NCI-H2081 (cell line): ENCODE measurements at regions not wholly inside any gene's neighbourhood (a gene's known extent, or its start where the extent isn't known, plus 50 kb on each side); places are given as distances from the start of the nearest gene placed in this dataset.

ENCODE experiments used
- DNase-seq, 2 experiments: peaks; one replicate each; lab custom pipeline; 2025; lab: John Stamatoyannopoulos, UW

DNA sequence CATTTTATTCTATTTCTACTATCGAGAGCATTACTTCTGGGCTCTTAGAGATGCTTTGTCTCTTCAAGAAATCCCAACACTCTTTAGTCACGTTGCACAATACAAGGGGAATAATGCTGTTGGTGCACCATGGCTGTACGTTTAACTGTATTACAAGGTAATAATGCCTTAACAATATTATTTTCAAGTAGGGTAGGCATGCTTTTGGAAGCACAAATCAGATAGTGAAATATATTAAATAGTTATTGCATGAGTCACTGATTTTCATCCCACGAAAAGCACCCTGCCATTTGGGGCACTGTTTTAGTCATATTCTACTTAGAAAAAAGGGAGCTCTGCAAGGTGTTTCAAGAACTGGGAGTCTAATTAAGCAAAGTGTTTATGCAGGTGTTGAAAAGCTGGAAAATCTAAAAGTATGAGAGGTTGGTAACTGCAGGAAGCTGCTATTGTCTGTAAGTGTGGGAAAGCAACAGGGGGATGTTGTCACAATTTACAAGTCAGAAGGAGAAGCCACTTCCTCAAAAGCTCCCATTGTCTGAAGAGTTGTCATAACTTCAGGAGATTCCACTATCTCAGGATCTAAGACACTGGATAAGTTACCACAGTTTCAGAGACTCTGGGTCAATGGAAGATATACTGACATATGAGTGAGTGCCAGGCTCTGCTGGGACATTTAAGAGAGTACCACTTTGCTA, 218.2 kb downstream of the JRKL start:
- DNase-seq, result no peak

DNA sequence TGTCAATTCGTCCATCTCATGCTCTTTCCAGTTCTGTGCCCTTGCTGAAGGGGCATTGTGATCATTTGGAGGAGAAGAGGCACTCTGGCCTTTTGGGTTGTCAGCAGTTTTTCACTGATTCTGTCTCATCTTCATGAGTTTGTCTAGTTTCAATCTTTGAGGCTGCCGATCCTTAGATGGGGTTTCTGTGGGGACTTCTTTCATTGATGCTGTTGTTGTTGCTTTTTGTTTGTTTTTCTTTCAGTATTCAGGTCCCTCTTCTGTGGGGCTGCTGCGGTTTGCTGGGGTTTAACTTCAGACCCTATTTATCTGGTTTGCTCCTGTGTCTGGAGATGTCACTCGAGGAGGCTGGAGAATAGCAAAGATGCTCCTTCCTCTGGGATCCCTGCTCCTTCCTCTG, 224.3 kb downstream of the JRKL start:
- DNase-seq, result no peak

DNA sequence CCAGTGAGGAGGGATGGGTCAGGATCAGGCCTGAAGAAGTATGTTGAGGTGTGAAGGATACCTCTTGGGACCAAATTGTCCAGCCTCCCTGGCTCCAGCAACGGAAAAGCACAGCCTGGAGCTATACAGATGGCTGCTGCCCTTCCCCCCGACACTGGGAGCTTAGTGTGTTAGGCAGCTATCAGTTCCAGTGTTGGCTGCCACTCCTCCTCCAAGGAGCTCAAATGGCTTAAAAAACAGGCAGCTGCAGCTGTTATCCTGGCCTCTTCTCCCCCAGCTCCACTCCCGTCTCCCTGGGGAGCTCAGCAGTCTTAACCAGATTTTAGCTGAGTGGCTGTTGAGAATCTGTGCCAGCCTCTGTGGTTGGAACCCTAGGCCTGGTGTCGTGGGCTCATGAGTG, 225.0 kb downstream of the JRKL start:
- no peak for DNase-seq

DNA sequence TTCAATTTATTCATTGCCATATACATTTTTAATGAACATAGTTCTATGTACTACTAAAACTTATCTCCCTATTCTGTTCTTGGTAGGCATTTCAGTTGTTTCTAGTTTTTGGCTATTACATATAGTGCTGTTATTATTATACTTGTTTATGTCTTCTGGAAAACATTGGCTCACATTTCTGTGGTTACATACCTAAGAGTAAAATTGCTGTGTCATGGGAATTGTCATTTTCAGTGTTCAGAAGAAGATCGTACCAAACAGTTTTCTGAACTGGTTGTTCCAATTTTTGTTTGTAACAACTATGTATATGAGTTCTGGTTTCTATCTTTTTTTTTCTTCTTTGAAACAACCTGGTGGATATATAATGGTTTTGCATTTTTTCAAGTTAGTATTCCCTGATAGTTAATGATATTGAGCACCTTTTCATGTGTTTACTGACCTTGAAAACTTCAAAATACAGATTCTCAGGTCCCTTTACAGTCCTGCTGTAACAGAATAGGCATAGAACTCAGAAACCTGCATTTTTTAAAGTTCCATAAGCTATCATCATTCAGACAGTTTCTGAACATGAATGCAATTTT, 230.7 kb downstream of the JRKL start:
- no peak for DNase-seq

DNA sequence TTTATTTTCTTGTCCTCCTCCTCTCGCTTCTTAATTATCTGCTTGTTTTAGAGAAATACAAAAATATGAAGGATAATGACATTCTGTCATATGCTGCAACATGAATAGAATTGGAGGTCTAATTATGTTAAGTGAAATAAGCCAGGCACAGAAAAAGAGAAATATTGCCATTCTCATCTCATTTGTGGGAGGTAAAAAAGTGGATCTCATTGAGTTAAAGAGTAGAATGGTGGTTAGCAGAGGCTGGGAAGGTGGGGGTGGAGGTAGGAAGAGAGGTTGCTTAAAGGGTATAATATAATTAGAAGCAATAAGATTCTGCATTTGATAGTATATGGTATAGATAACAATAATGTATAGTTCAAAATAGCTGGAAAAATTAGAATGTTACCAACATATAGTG, 231.3 kb downstream of the JRKL start:
- no peak for DNase-seq

DNA sequence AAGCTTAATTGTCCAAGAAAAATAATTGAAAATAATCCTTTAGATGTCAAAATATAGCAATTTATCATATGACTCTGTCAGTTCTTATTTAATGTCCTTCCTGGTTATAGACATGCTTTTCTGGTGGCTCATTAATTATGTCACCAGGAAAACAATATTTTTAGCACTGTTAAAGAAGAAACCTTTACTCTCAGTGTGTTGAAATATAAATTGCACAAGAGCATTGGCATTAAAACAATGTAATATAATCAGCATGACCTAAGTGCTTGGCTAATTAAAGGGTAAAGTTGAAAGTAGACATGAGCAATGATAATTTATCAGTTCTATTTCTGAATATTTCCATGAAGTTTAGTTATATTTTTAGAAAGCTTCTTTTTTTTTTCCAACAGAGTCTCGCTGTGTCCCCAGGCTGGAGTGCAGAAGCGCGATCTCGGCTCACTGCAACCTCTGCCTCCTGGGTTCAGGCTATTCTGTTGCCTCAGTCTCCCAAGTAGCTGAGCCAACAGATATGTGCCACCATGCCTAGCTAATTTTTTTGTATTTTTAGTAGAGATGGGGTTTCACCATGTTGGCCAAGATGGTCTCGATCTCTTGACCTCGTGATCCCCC, 232.3 kb downstream of the JRKL start:
- no peak for DNase-seq

DNA sequence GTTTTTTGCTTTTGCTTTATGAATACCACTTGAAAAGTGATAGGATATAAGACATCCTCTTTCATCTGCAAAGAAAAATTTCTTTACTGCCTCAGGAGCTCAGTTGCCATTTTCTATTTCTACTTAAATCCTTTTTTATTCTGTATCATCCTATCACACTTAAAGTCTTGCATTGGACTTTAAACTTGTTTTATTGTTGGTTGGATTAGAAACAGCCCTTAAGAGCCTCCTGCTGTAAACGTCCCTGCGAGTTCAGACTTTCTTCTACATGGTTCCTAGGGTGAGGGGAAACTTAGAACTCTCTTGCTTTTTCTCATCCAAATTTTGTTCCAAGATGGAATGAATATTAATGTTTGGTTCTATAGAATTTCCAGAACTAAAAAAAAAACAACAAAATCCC, 234.3 kb downstream of the JRKL start:
- no peak for DNase-seq

DNA sequence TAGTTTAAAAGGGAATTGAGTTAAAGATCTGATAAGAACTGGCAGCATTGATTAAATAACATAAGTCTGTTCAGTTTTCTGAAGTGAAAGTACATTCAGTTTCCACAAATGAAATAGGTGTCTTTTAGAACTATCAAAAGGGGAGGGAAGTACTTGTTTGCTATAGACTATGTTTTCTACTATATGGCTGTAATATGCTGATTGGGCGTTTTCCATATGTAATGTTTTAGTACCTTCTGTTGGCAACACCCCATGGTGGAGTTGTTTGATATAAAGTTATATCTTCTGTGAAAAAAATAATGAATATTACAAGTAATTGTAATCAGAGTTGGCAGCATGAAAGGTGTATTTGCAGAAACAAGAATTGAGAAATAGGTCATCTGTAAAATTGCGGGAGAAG, 237.6 kb downstream of the JRKL start:
- DNase-seq, result no peak

DNA sequence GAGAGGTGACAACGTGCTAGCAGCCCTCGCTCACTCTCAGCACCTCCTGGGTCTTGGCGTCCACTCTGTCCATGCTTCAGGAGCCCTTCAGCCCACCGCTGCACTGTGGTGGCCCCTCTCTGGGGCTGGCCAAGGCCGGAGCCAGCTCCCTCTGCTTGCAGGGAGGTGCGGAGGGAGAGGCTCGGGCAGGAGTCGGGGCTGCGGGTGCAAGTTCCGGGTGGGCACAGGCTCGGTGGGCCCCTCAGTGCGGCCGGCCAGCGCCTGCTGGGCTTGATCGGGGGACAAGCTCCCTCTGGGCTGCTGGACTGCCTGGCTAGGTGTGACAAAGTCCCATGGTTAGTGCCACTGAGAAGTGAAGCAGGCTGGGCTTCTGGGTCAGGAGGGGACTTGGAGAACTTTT, 245.8 kb downstream of the JRKL start:
- no peak for DNase-seq

DNA sequence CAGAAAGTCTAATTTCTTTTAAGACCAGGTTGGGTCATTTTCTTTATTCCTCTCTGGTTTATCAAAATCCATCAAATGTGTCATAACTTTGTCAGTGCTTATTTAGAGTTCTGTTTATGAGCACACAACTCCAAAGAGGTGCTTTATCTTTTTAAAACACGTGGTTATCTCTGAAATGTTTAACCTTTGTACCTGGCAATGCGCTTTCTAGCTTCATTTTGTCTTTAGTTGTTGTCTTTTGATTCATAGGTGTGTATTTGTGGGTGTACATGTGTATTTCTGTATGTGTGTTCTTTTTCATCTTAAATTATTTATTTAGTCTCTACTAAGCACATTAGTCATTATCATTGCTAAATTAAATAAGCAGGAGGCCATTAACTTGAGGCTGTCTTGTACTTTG, 251.4 kb downstream of the JRKL start:
- no peak for DNase-seq

DNA sequence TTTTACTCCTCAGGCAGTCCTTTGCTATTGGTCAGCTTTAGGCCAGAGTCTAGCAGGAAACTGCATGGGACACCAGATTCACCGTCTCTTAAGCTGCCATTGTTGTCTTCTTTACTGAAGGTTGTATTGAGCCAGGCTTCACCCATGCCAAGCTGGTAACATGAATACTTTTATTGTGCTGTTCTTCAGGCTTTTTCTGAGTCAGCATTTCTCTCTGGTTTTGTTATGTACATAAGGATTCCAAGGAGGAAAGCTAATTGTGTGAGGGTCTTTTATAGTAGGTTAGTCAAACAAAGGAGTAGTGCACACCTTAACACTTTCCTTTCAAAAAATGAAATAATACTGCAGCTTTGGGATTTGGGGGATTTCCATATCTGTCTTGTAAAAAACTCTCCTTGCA, 252.8 kb downstream of the JRKL start:
- no peak for DNase-seq

DNA sequence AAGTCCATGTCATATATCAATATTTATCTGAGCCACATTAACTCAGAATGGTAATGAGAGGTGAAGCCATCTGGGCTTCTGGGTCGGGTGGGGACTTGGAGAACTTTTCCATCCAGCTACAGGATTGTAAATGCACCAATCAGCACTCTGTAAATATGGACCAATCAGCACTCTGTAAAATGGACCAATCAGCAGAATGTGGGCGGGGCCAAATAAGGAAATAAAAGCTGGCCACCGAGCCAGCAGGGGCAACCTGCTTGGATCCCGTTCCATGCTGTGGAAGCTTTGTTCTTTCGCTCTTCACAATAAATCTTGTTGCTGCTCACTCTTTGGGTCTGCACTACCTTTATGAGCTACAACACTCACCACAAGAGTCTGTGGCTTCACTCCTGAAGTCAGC, 253.4 kb downstream of the JRKL start:
- no peak for DNase-seq

DNA sequence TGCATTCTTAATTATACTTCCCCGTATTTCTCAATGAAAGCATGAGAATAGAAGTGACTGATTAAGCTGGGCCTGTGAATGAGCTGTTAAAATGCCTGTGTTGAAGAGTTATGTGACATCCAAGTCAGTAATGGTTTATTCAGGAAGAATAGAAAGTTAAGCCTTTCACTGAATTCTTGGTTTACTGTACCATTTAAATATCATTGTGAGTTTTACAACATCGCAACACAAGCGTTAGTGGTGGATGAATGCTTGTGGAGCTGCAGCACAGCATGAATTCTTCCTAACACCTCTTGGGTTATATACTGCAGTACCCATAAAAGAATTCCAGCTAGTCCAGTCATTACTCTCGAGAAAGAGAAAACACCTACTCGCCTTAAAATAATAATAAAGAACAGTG, 257.8 kb downstream of the JRKL start:
- DNase-seq, result no peak

DNA sequence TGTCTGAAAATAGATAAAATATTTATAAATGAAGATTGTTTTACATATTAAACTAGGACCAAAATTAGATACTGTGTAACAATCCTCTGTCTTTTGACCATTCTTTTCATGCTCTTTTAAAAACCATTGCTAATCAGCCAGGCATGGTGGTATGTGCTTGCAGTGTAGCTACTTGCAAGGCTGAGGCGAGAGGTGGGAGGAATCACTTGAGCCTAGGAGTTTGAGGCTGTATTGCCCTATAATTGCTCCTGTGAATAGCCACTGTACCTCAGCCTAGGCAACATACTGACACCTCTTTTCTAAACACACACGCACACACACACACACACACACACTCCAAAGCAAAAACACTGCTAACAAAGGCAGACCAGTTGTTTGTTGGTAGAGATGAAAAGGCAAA, 259.2 kb downstream of the JRKL start:
- DNase-seq, result no peak

DNA sequence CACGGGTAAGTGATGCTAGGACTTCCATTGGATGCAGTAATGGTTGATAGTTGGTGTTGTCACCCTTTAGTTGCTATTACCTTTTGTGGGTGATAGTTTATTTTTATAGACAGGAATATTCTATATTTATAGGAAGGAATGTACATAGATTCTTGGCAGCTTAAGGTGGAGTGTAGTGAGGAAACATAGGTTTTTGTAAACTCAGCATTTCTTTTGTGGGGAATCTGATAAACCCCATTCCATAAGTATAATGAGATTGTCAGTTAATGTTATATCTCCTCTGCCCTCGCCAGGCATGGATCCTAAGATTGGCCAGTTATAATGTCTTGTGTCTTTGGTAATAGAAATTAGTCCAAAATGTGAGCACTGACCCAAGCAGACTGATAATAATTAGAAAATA, 262.7 kb downstream of the JRKL start:
- DNase-seq, result no peak

DNA sequence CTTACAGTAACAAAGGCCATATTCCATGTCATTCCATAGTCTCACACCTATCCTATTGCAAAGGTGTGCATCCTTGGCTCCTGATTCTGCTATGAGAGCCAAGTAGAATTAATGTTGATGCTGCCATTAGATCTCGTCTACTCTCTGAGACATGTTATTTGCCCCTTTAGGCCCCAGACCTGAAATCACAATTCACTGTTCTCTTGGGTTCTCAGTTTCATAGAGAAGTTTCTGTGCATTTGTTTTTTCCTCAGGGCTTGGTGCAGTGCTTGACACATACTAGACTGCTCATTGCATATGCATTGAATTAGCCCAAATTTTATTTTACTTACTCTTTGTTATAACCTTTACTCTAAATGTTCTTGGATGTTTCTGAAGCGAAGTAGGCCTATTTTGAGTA, 265.7 kb downstream of the JRKL start:
- no peak for DNase-seq

DNA sequence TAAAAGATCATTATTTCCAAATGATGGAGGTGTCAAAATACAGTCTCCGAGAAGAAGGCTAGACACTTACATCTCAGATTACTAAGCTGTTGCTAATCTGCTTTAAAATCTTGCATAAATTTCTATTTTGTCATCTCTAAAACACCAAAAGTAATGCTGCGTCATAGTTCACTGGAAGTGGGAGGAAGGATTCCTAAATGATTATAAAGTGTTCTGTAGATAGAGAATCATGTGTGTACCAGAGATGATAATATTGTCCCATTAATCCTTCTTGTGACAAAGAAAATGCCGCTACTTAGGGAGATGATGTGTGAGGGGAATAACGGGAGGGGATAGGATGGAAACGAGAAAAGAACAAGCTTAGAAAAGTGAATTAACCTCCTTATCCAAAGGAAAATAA, 268.6 kb downstream of the JRKL start:
- no peak for DNase-seq

DNA sequence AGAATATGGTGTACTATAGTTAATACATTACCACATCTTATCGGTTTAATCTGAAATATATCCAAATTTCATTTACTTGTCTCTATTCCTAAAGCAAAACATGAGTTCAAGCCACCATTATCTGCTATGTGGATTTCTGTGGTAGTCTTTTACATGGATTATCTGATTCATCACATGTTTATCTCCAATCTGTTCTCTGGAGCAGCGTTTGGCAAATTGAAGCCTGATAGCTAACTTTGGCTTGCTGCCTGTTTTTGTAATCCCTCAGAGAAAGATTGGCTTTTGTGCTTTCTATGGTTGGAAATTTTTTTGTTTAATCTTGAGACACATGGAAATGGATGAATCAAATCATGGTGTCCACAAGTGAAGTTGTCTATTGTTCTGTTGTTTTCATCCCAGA, 274.3 kb downstream of the JRKL start:
- DNase-seq, result no peak

DNA sequence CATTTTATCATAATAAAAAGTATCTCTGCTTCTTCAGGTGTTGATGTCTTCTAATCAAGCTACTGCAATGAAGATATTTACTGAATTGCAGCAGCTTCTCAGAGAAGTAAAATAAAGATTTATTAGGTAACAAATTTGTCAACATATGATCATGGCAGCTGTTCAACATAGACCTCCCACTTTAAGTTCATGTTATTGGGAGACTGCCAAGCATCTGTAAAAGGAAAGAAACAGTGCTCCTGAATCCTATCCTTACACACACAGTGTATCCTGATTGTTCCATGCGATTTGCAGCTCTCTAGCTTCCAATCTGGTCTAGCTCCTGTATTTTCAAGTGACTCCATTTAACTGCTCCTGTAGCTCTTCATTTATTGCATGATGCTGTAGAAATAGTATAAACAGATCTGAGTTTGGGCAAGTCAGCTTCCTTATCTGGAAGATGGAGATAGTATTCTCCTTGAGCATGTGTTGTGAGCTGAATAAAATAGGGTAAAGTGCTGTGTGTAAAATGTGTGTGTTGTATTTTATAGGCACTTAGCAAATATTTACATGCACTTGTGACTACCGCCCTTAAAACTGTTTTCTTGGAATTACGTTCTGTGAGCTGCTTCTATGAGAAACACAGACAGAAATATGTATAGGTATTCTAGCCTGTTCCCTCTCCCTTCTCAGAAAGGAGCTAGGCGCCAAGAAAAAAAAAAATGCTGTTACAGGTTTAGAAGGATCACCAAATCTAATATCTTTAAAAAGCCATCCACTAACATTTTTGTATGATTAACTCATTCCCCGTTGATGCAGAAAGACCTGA, 290.6 kb downstream of the JRKL start:
- peak in 1 of 2 experiments; percentile 15 for DNase-seq

DNA sequence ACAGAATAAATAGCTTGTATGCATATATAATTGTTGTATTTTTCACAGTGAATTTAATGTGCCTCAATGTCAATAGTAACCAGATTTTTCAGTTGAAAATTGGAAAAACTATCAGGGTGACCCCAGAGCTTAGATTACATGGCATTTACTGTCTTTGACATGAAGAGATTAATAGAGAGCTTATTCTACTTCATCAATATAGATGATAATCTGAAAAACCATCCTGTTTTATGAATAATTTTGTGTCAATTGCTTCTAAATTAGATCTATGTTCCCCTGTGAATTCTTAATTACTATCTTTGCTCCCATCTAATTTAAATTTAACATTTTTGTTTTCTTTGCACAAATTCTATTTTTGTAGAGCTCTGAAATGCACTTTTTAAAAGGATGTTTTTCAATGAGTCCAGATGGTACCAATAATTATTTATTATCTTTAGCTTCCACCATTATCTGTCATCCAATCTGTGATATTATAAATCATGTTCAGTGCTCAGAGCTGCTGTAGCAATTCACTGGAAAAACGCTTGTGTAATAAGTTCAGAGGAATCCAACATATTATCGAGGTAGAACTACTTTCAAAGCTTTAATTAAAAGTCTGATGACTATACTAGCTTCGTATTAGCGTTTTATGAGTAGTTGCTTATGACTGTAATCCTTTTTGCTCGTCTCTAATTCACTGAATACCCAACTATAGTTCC, 291.4 kb downstream of the JRKL start:
- no peak for DNase-seq

DNA sequence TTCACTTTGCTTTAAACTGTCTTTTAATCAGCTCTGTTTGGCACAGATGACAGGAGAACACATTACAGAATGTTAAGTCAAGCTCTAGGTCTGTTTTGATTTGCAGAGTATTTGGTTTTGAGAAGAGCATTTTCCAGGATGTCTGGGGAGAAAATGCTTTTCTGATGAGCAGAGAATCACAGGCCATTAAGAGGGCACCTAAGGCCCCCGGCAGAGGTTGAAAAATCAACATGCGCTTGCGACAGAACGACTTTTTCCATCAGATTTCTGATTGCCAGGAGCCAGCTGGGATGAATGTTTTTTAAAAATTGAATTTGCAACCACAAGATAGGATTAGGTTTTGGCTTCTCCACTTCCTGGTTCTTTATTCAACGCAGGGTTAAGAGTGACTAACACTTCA, 304.5 kb downstream of the JRKL start:
- no peak for DNase-seq

DNA sequence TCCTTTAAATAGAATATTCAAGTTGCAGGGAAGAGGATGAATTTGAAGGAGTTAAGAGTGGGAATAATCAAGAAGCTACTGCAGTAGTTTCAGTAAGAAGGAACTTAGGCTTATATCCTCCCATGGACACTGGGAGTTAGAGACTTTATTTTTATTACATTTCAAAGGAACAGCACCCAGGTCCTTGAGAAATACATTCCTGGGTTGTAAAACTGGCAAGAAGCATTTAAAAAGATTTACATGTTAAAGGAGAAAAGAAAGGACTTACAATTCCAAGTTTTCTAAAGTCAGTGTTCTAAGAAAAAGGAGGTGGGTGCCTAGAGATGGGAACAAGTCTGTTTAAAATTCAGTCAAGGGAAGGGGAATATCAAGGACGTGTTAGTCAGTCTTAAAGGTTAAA, 306.9 kb downstream of the JRKL start:
- DNase-seq, result no peak
